ENCODE measurements at regions not wholly inside any gene's neighbourhood (a gene's known extent, or its start where the extent isn't known, plus 50 kb on each side); places are given as distances from the start of the nearest gene placed in this dataset.

GRCh38 chr2:223264541-223265193 is 212.7 kb downstream of the KCNE4 start:
- Histone ChIP-seq H3K27ac (ENCODE audit: low read length) (no peak overlapping the region), H3K9me3 (ENCODE audit: control insufficient read depth in 1 of 2, low read length in 2 of 2) (peaks cover 0 to 7% of the 10 kb centered on the region in 2 donors), H3K36me3 (ENCODE audit: control insufficient read depth in 1 of 2, insufficient read depth in 2 of 2, low read length in 2 of 2) (no peaks in the 10 kb centered on the region), H3K4me1 (ENCODE audit: control insufficient read depth in 1 of 2, insufficient read depth in 2 of 2, low read length in 2 of 2) (no peaks in the 10 kb centered on the region), H3K27me3 (ENCODE audit: low read depth, low read length) (no peaks in the 10 kb centered on the region), H3K4me3 (ENCODE audit: low read depth in 1 of 2, low read length in 2 of 2) (no peak overlapping the region)

GRCh38 chr2:223267160-223267951 is 215.4 kb downstream of the KCNE4 start:
- Histone ChIP-seq H3K9me3 (ENCODE audit: control insufficient read depth in 1 of 2, low read length in 2 of 2) (no peaks in the 10 kb centered on the region), H3K27ac (ENCODE audit: low read length) (no peak overlapping the region)

GRCh38 chr2:223269386-223269785 is 217.4 kb downstream of the KCNE4 start:
- Histone ChIP-seq H3K27ac (ENCODE audit: low read length) (no peak overlapping the region), H3K9me3 (ENCODE audit: control insufficient read depth in 1 of 2, low read length in 2 of 2) (no peaks in the 10 kb centered on the region), H3K36me3 (ENCODE audit: control insufficient read depth in 1 of 2, insufficient read depth in 2 of 2, low read length in 2 of 2) (no peaks in the 10 kb centered on the region), H3K27me3 (ENCODE audit: low read depth, low read length) (no peaks in the 10 kb centered on the region), H3K4me1 (ENCODE audit: control insufficient read depth in 1 of 2, insufficient read depth in 2 of 2, low read length in 2 of 2) (no peaks in the 10 kb centered on the region), H3K4me3 (ENCODE audit: low read depth in 1 of 2, low read length in 2 of 2) (no peak overlapping the region)

More at GRCh38 chr2:223267160-223267951, 215.4 kb downstream of the KCNE4 start:
- Histone ChIP-seq H3K27me3 (ENCODE audit: low read depth, low read length) (no peaks in the 10 kb centered on the region), H3K36me3 (ENCODE audit: control insufficient read depth in 1 of 2, insufficient read depth in 2 of 2, low read length in 2 of 2) (no peaks in the 10 kb centered on the region), H3K4me1 (ENCODE audit: control insufficient read depth in 1 of 2, insufficient read depth in 2 of 2, low read length in 2 of 2) (no peaks in the 10 kb centered on the region), H3K4me3 (ENCODE audit: low read depth in 1 of 2, low read length in 2 of 2) (no peak overlapping the region)

GRCh38 chr2:223270548-223270947 is 218.6 kb downstream of the KCNE4 start:
- no peaks in the 10 kb centered on the region for H3K36me3 ChIP-seq (ENCODE audit: control insufficient read depth in 1 of 2, insufficient read depth in 2 of 2, low read length in 2 of 2)
- H3K27me3 ChIP-seq (ENCODE audit: low read depth, low read length): no peaks in the 10 kb centered on the region
- H3K27ac ChIP-seq (ENCODE audit: low read length): no peak overlapping the region
- H3K9me3 ChIP-seq (ENCODE audit: control insufficient read depth in 1 of 2, low read length in 2 of 2): no peaks in the 10 kb centered on the region
- H3K4me3 ChIP-seq (ENCODE audit: low read depth in 1 of 2, low read length in 2 of 2): no peak overlapping the region
- no peaks in the 10 kb centered on the region for H3K4me1 ChIP-seq (ENCODE audit: control insufficient read depth in 1 of 2, insufficient read depth in 2 of 2, low read length in 2 of 2)

- no peaks in the 10 kb centered on the region for H3K4me1 ChIP-seq (ENCODE audit: control insufficient read depth in 1 of 2, insufficient read depth in 2 of 2, low read length in 2 of 2)
- no peak overlapping the region for H3K4me3 ChIP-seq (ENCODE audit: low read depth in 1 of 2, low read length in 2 of 2)
These were observed 222.0 kb downstream of the KCNE4 start for GRCh38 chr2:223273995-223274394.

GRCh38 chr2:223282221-223282620 is 230.2 kb downstream of the KCNE4 start:
- no peaks in the 10 kb centered on the region for H3K4me1 ChIP-seq (ENCODE audit: control insufficient read depth in 1 of 2, insufficient read depth in 2 of 2, low read length in 2 of 2)
- no peaks in the 10 kb centered on the region for H3K36me3 ChIP-seq (ENCODE audit: control insufficient read depth in 1 of 2, insufficient read depth in 2 of 2, low read length in 2 of 2)
- H3K27me3 ChIP-seq (ENCODE audit: low read depth, low read length): no peaks in the 10 kb centered on the region
- H3K4me3 ChIP-seq (ENCODE audit: low read depth in 1 of 2, low read length in 2 of 2): no peak overlapping the region
- no peaks in the 10 kb centered on the region for H3K9me3 ChIP-seq (ENCODE audit: control insufficient read depth in 1 of 2, low read length in 2 of 2)
- H3K27ac ChIP-seq (ENCODE audit: low read length): no peak overlapping the region

More at GRCh38 chr2:223273995-223274394, 222.0 kb downstream of the KCNE4 start:
- H3K27ac ChIP-seq (ENCODE audit: low read length): no peak overlapping the region
- no peaks in the 10 kb centered on the region for H3K9me3 ChIP-seq (ENCODE audit: control insufficient read depth in 1 of 2, low read length in 2 of 2)
- H3K27me3 ChIP-seq (ENCODE audit: low read depth, low read length): no peaks in the 10 kb centered on the region
- H3K36me3 ChIP-seq (ENCODE audit: control insufficient read depth in 1 of 2, insufficient read depth in 2 of 2, low read length in 2 of 2): no peaks in the 10 kb centered on the region

- Histone ChIP-seq H3K4me3 (ENCODE audit: low read depth in 1 of 2, low read length in 2 of 2) (no peak overlapping the region), H3K4me1 (ENCODE audit: control insufficient read depth in 1 of 2, insufficient read depth in 2 of 2, low read length in 2 of 2) (no peaks in the 10 kb centered on the region), H3K27ac (ENCODE audit: low read length) (no peak overlapping the region), H3K27me3 (ENCODE audit: low read depth, low read length) (no peaks in the 10 kb centered on the region), H3K9me3 (ENCODE audit: control insufficient read depth in 1 of 2, low read length in 2 of 2) (no peaks in the 10 kb centered on the region), H3K36me3 (ENCODE audit: control insufficient read depth in 1 of 2, insufficient read depth in 2 of 2, low read length in 2 of 2) (no peaks in the 10 kb centered on the region)
These were observed 231.3 kb downstream of the KCNE4 start for GRCh38 chr2:223283329-223283728.

GRCh38 chr2:223283771-223284170 is 231.8 kb downstream of the KCNE4 start:
- no peak overlapping the region for H3K27ac ChIP-seq (ENCODE audit: low read length)
- no peaks in the 10 kb centered on the region for H3K27me3 ChIP-seq (ENCODE audit: low read depth, low read length)
- H3K4me3 ChIP-seq (ENCODE audit: low read depth in 1 of 2, low read length in 2 of 2): no peak overlapping the region

GRCh38 chr2:223285370-223286265 is 233.6 kb downstream of the KCNE4 start:
- H3K9me3 ChIP-seq (ENCODE audit: control insufficient read depth in 1 of 2, low read length in 2 of 2): no peaks in the 10 kb centered on the region
- H3K4me1 ChIP-seq (ENCODE audit: control insufficient read depth in 1 of 2, insufficient read depth in 2 of 2, low read length in 2 of 2): no peaks in the 10 kb centered on the region
- no peak overlapping the region for H3K4me3 ChIP-seq (ENCODE audit: low read depth in 1 of 2, low read length in 2 of 2)
- no peaks in the 10 kb centered on the region for H3K27me3 ChIP-seq (ENCODE audit: low read depth, low read length)
- H3K36me3 ChIP-seq (ENCODE audit: control insufficient read depth in 1 of 2, insufficient read depth in 2 of 2, low read length in 2 of 2): no peaks in the 10 kb centered on the region
- no peak overlapping the region for H3K27ac ChIP-seq (ENCODE audit: low read length)

More at GRCh38 chr2:223283771-223284170, 231.8 kb downstream of the KCNE4 start:
- H3K9me3 ChIP-seq (ENCODE audit: control insufficient read depth in 1 of 2, low read length in 2 of 2): no peaks in the 10 kb centered on the region
- H3K4me1 ChIP-seq (ENCODE audit: control insufficient read depth in 1 of 2, insufficient read depth in 2 of 2, low read length in 2 of 2): no peaks in the 10 kb centered on the region
- H3K36me3 ChIP-seq (ENCODE audit: control insufficient read depth in 1 of 2, insufficient read depth in 2 of 2, low read length in 2 of 2): no peaks in the 10 kb centered on the region

GRCh38 chr2:223294756-223295155 is 242.8 kb downstream of the KCNE4 start:
- Histone ChIP-seq H3K36me3 (ENCODE audit: control insufficient read depth in 1 of 2, insufficient read depth in 2 of 2, low read length in 2 of 2) (no peaks in the 10 kb centered on the region), H3K4me1 (ENCODE audit: control insufficient read depth in 1 of 2, insufficient read depth in 2 of 2, low read length in 2 of 2) (no peaks in the 10 kb centered on the region), H3K27ac (ENCODE audit: low read length) (no peak overlapping the region), H3K9me3 (ENCODE audit: control insufficient read depth in 1 of 2, low read length in 2 of 2) (peaks cover 0 to 5% of the 10 kb centered on the region in 2 donors), H3K27me3 (ENCODE audit: low read depth, low read length) (no peaks in the 10 kb centered on the region), H3K4me3 (ENCODE audit: low read depth in 1 of 2, low read length in 2 of 2) (no peak overlapping the region)

- Histone ChIP-seq H3K27ac (ENCODE audit: low read length) (no peak overlapping the region), H3K27me3 (ENCODE audit: low read depth, low read length) (no peaks in the 10 kb centered on the region), H3K36me3 (ENCODE audit: control insufficient read depth in 1 of 2, insufficient read depth in 2 of 2, low read length in 2 of 2) (no peaks in the 10 kb centered on the region), H3K9me3 (ENCODE audit: control insufficient read depth in 1 of 2, low read length in 2 of 2) (peaks cover 0 to 5% of the 10 kb centered on the region in 2 donors), H3K4me1 (ENCODE audit: control insufficient read depth in 1 of 2, insufficient read depth in 2 of 2, low read length in 2 of 2) (no peaks in the 10 kb centered on the region), H3K4me3 (ENCODE audit: low read depth in 1 of 2, low read length in 2 of 2) (no peak overlapping the region)
These were observed 245.8 kb downstream of the KCNE4 start for GRCh38 chr2:223297788-223298187.
